ENCODE measurements at regions not wholly inside any gene's neighbourhood (a gene's known extent, or its start where the extent isn't known, plus 50 kb on each side); places are given as distances from the start of the nearest gene placed in this dataset.

- TF ChIP-seq, protein P1, sequence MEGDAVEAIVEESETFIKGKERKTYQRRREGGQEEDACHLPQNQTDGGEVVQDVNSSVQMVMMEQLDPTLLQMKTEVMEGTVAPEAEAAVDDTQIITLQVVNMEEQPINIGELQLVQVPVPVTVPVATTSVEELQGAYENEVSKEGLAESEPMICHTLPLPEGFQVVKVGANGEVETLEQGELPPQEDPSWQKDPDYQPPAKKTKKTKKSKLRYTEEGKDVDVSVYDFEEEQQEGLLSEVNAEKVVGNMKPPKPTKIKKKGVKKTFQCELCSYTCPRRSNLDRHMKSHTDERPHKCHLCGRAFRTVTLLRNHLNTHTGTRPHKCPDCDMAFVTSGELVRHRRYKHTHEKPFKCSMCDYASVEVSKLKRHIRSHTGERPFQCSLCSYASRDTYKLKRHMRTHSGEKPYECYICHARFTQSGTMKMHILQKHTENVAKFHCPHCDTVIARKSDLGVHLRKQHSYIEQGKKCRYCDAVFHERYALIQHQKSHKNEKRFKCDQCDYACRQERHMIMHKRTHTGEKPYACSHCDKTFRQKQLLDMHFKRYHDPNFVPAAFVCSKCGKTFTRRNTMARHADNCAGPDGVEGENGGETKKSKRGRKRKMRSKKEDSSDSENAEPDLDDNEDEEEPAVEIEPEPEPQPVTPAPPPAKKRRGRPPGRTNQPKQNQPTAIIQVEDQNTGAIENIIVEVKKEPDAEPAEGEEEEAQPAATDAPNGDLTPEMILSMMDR (conservative IDR thresholded peaks at IDR 0.05; ENCODE audit: control insufficient read depth, insufficient read depth, low read depth, low read length): no peak
- H3K4me3 ChIP-seq (ENCODE audit: control insufficient read depth, low read depth, low read length): no peak overlapping the region
- no peak for DNase-seq (ENCODE audit: low read depth)
These were observed 292.4 kb downstream of the ZWINT start for GRCh38 chr10:56068473-56069263.

GRCh38 chr10:56068040-56068439 lies 293.0 kb downstream of the ZWINT start:
- TF ChIP-seq, protein P1 (conservative IDR thresholded peaks at IDR 0.05; ENCODE audit: control insufficient read depth, insufficient read depth, low read depth, low read length): no peak
- no peak overlapping the region for H3K4me3 ChIP-seq (ENCODE audit: control insufficient read depth, low read depth, low read length)
- DNase-seq (ENCODE audit: low read depth): no peak

- H3K4me3 ChIP-seq (ENCODE audit: control insufficient read depth, low read depth, low read length): no peak overlapping the region
- TF ChIP-seq, protein P1 (conservative IDR thresholded peaks at IDR 0.05; ENCODE audit: control insufficient read depth, insufficient read depth, low read depth, low read length): no peak
- DNase-seq (ENCODE audit: low read depth): no peak
These were observed 297.4 kb downstream of the ZWINT start for GRCh38 chr10:56063642-56064041.

DNA sequence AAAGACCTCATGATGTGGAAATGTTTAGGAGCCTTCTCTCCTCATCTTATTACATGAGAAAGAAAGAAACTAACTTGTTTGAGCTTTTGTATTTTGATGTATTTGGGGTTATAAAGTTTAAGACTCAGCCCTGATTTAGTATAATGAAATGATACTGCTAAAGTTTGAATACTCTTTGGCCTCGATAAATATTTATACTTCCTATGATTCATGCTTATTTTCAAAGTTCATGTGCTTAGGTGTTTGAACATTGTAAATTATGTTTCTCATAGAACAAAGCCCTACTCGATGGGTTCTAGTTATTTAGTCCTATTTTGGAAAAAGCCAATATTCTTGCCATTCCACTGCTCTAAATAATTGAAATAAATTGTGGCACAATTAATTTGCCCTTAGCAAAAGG lies 303.2 kb downstream of the ZWINT start:
- DNase-seq (ENCODE audit: low read depth): no peak
- H3K4me3 ChIP-seq (ENCODE audit: control insufficient read depth, low read depth, low read length): no peak overlapping the region
- TF ChIP-seq, protein P1 (conservative IDR thresholded peaks at IDR 0.05; ENCODE audit: control insufficient read depth, insufficient read depth, low read depth, low read length): no peak

DNA sequence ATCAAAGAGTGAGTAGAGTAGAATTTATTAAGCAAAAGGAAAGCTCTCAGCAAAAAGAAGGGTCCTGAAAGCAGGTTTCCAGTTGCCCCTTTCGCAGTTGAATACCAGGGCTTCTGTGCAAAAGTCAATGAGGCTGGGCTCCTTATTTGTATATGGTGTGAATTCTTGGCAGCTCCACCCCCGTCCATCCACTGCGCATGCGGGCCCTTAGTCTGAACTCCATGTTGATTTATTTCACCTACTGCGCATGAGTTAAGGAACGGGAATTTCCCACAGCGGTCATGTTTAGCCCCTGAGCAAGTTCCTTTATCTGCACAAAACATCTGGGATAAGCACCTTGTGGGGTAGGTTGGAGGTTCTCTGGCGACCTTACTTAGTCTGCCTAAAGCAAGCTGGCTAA lies 325.6 kb downstream of the ZWINT start:
- TF ChIP-seq, protein P1 (conservative IDR thresholded peaks at IDR 0.05; ENCODE audit: control insufficient read depth, insufficient read depth, low read depth, low read length): no peak
- H3K4me3 ChIP-seq (ENCODE audit: control insufficient read depth, low read depth, low read length): no peak overlapping the region
- no peak for DNase-seq (ENCODE audit: low read depth)

DNA sequence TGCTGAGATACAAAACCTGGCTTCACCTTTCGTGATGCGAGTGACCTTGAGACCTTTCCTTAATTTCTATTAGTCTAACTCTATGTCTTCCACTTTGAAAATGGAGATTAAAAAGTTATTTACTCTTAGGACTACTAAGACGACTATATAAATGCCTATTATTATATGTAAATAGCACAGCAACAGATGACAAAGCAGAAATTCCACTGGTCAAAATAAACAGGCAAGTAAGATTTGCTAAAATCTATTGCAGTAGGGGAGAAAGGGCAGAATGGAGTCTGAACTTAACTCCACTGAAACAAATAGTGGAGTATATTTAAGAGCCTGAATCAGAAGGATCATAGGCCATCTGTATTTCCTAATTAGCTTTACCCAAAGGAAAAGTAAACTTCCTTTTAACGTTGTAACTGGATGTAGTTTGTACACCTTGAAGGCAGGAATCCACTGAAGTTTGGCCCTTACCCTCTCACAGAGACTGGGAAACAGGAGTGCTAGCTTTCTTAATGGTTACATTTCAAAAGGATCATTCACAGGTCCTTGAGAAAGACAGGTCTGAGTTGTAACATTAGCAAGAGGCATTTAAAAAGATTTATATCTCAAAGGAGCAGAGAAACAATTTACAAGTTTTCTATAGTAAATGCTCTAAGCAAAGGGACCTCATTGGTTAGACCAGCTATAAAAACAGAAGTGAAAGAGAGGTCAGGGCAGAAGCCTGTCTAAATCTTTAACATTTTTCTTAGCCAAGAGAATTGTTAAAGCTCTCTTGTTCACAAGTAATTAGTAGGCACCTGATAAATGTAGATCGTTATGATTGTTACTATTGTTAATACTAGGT lies 332.5 kb downstream of the ZWINT start:
- TF ChIP-seq, protein P1 (conservative IDR thresholded peaks at IDR 0.05; ENCODE audit: control insufficient read depth, insufficient read depth, low read depth, low read length): no peak
- no peak overlapping the region for H3K4me3 ChIP-seq (ENCODE audit: control insufficient read depth, low read depth, low read length)
- no peak for DNase-seq (ENCODE audit: low read depth)

Data from fibroblast of mammary gland (primary cell).